GM20431 (cell line): ENCODE measurements at regions not wholly inside any gene's neighbourhood (a gene's known extent, or its start where the extent isn't known, plus 50 kb on each side); places are given as distances from the start of the nearest gene placed in this dataset.
"Not testable (repeated sequence)": the region's sequence is repeated elsewhere in the genome, so short reads cannot be mapped to it uniquely, and the experiment has no call there.

ENCODE experiments used
- in situ Hi-C: fragments of 300-500 bp; cut with MseI, MboI; formaldehyde crosslinking; loops from one replicate; pipeline ENCODE4 v1.15.0; 2020; ENCODE audit warnings: low sequenced_read_pairs; ENCODE audit not compliant: unreplicated experiment

DNA sequence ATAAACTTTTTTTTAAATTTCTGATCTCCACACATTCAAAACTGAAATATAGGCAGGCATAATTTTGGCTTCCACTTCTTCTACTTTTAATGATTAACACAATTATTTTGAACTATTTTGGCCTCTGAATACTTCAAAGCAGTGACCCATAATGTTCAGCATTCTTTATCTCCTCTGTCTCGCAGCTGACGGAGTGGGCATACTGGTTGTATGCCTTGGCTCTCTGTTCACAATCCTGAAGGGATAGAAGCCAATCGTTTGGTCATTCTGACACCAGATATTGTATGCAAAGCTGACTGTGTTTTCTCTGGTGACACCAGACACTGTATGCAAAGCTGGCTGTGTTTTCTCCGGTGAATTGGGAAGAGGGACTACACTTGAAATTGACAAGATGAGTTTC lies 833.0 kb downstream of the EFNB2 start:
- in situ Hi-C loops = no loop called here

DNA sequence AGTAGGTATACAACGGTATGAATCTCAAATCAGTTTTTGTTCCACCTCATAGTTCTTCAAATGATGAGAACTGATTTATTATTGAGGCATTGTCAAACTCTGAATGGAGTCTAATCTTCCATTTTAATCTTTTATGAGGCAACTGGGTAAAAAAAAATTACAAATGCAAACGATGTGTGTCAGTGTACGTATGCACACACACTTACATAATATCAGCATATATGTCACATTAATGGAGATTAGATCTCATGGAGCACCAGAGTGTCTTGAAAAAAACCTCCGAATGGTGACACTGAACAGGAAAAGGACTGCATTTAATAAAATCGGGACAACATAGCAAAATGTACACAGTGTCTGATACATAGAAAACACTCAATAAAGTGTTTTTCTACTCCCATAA lies 842.7 kb downstream of the EFNB2 start:
- in situ Hi-C loops = no loop called here

DNA sequence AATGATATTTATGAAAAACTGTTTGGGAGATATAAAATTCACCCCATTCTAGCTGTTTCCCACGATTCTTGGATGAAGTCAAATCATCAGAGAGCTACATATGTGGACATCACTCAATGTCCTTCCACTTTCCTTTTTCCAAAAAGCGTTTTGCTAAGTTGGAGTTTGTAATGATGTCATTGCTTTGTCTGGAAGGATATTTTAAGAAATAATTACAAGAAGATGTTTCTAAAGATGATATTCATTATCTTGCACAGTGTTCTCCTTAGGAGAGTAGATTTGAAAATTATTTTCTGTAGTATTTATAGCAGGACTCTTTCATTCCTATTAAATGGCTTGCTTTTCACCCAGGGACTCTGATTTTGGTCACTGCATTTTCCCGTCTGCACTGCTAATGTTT lies 851.2 kb downstream of the EFNB2 start:
- in situ Hi-C loops = no loop called here

DNA sequence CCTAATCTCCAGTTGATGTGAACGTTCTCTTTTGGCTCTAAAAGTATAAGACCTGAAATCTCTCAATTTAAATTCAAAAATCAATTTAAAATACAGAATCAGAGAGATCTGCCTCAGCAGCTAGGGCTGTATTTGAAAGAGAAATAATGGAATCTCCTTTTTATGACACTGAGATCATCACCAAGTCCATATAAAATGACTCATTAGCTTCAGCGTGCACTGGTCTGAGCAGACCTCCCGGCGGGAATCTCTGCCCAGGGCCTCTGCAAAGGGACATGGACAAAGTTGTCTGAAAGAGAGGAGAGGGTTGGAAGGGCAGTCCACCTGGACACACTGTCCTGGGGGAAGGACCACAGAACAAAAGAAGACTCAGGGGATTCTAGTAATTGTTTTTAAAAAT lies 855.6 kb downstream of the EFNB2 start:
- in situ Hi-C loops = no loop called here

DNA sequence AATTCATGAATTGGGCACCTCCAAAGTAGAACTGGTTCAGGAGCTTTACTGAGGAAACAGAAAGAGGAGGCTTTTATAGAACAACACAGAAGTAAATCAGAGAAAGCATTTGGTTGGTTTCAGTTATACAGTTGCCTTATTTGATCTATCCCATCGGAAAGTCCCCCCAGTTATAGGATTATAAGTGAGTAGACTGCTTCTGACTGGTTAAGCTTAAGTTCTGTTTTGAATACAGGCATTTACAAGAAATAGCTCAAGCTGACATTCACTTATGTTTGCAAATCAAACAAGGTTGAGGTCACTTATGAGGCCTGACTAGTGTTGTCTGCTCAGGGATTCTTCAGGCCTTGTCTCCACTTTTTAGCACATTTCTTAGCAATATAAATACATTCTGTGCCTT lies 857.4 kb downstream of the EFNB2 start:
- in situ Hi-C loops = no loop called here

DNA sequence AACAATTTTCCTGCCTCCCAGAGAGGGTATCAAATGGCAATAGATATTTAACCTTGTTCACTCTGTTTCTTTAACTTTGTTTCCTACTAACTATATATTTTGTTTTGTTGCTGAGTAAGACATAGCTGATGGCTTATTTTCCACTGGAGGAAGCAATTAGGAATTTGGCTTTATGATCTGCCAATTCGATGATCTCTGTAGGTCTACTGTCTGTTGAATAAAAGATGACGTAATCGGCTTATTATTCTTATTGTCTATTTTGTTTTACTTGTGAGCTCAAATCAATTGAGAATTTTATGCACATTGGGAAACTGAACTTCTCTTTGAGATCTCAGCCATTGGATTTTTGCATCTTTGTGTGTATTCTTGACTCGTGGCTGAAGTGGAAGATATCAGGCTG lies 862.6 kb downstream of the EFNB2 start:
- in situ Hi-C loops = no loop called here

DNA sequence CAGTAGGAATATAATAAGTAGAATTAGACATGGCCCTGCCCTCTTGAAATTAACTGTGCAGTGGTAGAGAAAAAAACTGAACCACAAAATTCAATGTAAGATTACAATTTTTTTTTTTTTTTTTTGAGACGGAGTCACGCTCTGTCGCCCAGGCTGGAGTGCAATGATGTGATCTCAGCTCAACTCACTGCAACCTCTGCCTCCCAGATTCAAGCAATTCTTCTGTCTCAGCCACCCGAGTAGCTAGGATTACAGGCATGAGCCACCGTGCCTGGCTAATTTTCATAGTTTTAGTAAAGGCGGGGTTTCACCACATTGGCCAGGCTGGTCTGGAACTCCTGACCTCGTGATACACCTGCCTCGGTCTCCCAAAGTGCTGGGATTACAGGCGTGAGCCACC lies 864.3 kb downstream of the EFNB2 start:
- in situ Hi-C loops = not testable (repeated sequence)

DNA sequence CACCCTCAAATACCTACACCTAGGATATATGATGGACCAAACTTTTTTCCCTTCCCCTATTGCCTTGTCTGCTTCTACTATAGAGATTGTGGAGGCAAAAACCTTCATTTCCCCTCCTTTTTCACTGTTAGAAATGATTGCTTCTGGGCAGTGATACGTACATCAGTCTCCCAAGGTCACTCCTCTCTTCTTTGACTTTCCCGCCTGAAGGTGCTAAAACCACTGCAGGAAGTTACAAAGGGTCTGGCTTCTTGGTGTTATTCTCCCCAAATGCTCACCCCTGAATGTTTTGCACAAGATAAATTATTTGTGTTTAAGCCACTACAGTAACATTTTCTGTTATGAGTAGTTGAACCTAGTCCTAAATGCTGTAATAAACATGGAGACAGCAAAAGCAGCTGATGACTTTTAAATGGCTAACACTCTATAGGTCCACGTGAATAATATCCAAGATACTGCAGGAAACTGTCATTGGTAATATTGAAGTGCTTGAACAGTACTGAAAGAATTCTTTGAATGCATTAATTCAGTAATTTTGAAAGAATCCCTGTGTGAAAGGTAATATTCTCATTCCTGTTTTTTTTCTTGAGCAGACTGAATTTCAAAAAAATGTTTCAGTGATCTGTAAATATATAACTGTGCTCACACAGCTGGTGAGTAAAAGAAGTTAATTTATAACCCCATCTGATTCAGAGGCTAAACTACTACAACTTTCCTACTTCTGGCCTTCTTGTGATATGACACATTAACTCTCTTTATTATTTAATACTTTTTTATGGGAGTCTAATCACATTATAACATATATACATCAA lies 865.1 kb downstream of the EFNB2 start:
- in situ Hi-C loops = no loop called here

DNA sequence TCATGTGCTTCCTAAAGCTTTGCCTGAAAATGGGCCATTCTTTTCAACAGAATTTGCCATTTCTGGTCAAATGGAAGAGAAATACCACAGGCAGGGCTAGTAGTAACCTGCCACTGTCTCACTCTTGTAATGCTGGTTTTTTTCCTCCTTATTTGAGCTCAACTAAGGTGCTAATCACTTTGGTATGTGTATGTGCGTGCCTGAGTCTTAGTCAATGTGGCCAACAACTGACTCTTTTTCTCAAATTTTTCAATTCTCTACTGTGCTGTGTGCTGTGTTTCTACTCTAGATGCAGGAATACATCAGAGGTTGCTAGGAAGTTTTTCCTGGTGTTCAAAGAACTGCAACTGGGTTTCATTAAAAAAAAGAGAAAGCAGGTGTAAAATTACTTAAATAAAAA lies 870.2 kb downstream of the EFNB2 start:
- in situ Hi-C loops = no loop called here

DNA sequence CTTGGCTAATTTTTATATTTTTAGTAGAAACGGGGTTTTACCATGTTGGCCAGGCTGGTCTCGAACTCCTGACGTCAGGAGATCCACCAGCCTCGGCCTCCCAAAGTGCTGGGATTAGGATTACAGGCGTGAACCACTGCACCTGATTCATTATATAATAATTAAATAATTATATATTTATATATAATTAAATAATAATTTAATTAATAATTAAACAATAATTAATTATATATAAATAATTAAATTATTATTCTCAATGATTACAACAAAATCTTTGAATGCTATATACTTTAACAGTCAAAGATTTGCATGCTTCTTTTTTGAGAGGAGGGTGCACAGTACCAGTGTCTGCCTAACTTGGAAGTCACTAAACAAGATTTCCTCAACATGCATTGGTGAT lies 872.3 kb downstream of the EFNB2 start:
- in situ Hi-C loops = no loop called here

DNA sequence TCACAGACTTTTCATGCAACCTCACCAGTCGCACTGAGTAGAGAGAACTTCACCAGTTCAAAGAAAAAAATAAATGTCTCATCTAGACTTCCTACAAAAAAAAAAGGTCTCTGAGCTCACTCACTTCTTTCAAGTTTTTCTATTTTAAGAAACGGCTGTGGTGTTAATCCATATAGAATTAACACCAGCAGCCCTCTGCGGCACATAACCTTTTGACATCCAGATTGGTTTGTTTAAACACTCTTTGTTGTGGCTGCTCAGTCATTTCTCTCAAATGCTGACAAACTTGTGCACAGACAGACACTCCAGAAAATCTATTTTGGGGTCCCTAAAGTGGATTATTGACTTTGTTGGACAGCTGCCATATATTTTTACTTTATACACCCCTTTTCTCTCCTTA lies 874.9 kb downstream of the EFNB2 start:
- in situ Hi-C loops = no loop called here

DNA sequence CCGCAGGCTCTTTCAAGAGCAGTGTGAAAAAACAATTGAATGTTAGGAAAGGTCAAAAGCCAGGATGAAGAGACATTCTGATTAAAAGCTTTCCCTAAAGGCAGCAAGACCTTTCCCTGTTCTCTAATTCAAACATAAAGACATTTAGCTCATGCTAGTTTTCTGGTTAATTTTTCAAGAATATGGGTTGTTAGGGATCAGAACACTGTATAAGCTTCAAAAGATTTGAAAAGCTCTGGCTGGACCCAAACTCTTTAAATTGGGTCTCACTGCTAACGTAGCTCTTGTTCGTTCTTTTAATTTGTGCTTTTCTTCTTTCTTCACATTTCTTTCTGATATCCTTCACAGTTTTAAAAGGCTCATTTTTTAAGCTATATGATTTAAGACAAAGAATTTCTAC lies 877.0 kb downstream of the EFNB2 start:
- in situ Hi-C loops = no loop called here

DNA sequence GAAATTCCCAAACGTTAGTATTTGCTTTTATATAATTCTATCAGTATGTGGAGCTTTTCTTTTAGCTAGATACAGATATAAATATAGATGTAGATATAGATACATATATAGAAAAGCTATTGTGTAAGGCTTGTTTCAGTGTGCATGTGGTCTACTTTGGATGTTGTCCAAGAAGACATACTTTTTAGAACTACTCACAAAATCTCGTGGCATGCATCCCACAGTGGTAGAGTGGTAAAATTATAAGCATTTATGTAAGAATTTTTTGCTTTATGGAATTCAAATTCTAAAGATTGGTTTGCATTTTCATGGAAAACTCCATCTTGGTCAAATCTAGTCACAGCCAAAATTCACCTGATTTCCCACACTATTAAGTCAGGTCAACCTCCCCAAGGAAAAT lies 880.4 kb downstream of the EFNB2 start:
- in situ Hi-C loops = no loop called here

DNA sequence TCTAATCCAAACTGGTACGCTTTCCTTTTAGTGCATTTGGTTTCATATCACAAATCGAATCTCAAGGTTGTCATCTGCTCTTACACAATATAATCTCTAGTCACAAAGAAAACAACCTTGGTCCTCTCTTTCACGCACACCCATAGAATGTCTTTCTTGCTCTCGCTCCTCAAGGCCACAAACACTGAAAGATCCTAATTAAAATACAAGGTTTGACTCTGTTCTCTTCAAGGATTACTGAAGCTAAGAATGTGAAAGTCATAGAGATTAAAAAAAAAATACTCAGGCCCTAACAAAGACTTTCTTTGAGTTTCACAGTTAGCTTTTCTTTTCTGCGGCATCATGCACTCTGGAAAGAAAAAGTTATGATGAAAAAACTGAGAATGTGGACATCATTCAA lies 891.5 kb downstream of the EFNB2 start:
- in situ Hi-C loops = no loop called here

DNA sequence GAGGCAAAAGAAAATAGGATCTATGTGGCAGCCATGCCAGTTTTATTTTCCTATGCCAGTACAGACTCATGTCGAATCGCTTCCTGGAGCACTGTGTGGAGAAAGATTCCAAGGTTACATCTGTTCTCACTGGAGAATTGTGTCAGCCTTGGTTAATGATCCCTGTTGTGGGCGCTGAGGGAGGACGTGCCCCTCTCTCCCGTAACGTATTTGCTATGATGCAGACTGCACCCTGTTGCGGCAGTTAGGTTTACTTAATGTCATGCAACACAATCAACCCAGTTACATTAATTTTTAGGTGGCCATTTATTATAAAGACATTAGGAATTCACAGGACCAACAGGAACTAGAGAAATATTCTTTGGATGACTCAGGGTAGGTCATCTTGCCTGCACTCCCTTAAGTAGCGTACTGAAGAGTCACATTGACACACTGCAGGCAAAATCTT lies 892.9 kb downstream of the EFNB2 start:
- in situ Hi-C loops = no loop called here

DNA sequence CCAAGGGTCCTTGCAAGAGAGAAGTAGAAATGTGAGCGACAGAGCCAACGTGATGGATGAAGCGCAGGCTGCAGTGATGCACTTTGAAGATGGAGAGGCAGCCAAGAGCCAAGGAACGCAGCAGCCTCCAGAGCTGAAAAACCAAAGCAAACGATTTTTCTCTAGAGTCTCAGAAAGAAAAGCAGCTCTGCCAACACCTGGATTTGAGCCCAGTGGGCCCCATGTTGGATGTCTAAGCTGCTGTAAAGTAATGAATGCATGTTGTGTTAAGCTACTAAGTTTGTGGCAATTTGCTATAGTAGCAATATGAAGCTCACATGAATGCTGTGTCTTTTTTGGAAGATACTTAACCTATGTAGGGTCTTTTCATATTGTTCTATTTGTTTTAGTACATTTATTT lies 894.3 kb downstream of the EFNB2 start:
- in situ Hi-C loops = no loop called here

DNA sequence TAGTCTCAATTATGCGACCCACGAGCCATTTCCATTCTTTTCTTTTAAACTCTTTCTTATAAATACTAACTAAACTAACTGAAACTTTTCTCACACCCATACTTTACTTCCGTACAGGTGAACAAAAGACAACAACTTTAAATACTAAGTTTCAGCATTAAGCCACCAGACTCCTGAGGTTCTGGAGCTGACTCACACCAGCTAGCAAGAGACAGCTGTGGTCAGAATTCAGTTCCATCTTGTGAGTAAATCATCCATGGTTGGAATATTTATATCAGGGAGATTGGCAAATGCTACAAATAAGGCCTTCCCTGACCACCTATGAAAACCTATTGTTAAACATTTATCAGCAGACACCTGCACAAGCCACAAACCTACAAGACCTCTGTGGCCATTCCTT lies 897.0 kb downstream of the EFNB2 start:
- in situ Hi-C loops = no loop called here

DNA sequence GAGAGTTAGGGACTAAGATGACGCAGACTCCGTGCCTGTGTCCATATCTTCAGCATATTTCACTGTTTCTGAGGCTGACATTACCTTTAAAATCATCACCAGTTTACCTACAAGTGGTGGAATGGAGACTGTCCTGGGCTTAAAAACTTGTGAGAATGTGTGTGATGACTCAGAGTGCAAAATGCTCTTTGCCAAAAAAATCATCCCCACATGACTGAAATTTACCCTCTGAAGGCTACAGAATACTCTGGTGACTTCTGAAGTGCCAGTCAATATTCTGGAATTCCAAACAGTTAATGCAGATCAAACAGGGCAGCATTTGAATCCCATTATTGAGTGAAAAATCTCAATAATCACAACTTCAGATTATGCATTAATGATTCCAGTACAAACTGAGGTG lies 901.4 kb downstream of the EFNB2 start:
- in situ Hi-C loops = no loop called here

DNA sequence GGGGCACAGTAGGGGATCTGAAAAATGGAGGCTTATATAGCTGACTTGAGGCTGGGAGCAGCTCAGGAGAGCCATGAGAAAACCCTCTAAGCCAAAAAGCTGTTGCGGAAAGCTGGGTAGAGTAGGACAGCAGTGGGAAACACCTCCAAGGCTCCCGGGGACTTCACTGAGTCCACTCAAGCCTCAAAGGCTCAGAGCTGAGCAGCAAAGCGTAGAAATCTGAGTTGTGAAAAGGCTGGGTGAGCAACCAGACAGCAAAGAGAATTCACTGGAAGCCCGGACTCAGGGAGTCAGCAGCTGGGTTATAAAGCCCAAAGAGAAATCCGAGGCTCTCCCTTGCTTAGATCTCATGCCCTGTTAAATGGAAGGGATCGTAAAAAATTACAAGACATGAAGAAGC lies 905.0 kb downstream of the EFNB2 start:
- in situ Hi-C loops = no loop called here

DNA sequence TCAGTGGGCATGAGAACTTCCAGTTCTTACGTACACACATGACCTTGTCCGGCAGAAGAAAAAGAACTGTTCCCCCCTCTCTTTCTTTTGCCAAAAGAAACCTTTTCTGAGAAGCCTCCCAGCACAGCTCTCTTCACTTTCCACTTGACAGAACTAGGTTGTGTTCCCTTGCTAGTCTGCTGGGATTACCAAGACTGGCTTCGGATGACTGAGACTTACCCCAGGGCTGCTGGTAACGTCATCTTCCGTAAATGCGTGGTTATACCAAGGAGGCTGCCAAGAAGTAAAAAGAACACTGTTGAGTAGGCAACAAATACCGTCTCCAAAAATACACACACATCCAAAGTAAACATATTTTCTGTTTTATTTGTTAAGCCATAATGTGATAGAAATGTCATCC lies 908.2 kb downstream of the EFNB2 start:
- in situ Hi-C loops = no loop called here

DNA sequence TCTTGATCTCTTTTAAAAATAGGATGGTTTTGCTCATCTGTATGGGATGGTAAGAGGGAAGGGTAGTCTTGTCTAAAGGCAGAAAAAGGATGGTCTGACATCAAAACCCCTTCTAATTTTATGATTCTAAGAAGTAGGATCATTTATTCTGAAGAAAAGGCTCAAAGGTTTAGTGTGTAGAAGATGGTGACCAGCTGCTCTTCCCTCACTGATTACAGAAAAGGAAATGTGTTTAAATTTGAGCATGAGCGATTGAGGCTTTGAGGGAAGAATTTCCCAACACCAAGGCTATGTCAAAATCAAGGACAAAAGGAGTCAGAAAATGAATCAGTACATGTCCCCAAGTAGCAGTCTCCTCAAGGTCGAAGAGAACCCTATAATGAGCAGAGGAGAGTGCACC lies 909.8 kb downstream of the EFNB2 start:
- in situ Hi-C loops = no loop called here

DNA sequence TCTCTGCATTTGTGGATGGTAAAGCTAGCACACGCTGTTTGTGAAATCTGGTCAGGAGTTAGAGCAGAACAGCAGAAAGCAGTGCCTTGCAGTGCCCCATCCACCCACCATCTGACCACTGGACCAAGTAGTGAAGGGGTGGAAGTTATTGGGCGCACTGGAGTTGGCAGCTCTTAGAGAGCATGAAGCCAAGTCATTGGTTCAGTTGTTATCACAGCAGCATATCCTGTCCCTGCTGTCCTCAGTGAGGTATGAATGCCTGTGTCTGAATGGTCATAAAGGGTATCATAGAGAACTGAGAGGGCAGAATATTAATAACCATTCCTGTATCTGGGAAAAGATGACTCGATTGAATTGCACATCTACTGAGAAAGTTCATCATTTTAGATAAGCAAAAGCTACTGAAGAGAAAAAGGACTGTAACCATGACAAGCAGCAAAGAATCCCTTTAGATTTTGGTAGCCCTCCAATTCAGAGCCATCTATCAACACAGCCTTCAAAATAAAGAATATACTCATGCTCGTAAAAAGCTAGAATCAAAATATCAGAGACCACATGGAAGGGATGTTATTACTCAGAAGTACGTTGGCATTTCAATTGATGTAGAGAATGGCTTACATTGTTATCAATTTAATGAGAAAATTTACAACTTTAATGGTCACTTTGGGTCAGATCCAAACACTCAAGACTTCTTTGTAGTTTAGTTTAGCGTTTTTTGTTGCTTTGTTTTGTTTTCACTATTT lies 919.0 kb downstream of the EFNB2 start:
- in situ Hi-C loops = no loop called here
